CMK (cell line): ENCODE measurements at regions not wholly inside any gene's neighbourhood (a gene's known extent, or its start where the extent isn't known, plus 50 kb on each side); places are given as distances from the start of the nearest gene placed in this dataset.

Source experiments
- DNase-seq: peaks from one replicate; pipeline ENCODE4 v3.0.0-alpha.2; 2010; ENCODE audit warnings: low read depth

DNA sequence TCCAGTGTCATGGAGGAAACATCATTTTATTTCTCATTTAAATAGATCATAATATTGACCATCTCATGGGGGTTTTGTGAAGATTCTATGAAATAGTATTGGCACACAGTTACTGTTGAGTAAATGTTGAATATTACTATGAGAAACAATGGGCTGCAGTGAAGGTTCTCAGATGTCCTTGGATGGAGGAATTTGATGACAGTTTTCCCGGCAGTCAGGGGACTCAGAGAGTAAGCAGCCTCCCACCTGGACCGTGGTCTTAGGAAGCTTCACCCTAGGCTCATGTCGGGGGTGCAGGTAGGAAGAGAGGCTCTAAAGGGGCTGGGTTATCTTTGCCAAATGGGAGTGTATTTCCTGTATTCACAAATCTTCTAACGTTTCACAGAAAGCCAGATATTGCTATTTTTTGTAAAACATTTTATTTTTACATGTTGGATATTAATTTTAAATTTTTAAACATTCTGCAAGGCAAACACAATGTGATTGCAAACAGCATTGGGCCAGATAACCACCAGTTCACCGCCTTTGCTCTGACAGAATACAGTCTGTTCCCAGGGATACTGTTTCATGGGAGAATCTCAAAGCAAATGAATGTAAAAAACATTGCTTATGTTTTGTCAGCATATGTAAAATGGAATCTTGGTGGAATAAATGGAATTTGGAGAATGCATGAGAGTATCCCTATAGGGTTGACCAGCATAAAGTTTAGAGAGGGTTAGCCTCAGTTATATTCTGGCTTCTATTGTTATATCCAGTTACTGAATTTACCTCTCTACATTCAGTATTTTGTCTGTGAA, 380.8 kb upstream of the TMEM132C start:
- no peak for DNase-seq

DNA sequence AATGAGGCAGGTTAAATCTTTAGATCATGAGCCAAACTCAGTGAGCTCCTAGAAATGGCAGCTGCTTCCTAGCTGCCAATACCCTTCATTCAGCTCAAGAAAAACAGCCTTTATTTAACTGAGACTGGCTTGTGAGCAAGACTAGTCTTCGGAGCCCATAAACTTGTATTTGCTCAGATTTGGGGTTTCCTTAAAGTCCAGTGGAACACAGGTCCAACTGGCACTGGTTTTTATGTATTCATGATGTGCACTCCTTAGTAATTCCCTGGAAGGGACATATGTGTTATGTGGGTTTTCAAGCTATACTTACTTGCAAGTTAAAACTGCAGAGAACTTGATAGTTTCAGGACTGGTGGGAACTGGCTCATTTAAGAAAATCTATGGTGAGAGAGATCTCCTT, 380.1 kb upstream of the TMEM132C start:
- no peak for DNase-seq

DNA sequence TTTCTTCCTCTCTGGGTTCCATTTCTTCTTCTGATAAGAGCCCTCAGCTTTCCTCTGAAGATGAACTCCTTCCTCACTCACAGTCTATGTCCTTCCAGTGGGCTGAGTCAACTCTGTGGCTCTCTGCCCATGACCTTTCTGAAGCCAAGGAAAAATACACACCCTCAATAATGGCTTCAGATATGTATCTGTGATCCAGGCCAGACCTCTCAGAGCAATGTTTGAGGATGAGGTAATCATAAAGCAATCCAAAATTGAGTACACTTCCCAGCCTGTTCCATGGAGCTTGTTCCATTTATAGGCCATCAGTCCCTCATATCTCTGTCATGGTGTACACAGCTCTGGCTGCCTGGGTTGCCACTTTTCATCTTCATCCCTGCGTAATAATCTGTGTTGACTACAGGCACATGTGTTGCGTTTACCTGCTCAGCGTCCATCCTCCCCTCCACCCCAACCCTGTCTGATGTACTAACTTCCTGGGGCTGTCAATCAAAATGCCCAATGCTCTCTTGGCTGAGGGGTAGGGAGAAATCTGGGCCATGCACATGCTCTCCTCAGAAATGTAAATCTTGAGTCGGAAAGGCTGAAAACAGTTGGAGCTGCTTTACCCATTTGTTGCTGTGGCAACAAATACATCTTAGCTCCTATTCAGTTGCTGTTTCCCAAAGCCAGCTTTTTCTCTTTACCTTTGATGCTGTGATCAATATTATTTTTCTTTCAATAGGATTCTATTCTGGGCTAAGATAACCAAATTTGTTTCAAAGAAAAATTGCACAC, 377.8 kb upstream of the TMEM132C start:
- no peak for DNase-seq

DNA sequence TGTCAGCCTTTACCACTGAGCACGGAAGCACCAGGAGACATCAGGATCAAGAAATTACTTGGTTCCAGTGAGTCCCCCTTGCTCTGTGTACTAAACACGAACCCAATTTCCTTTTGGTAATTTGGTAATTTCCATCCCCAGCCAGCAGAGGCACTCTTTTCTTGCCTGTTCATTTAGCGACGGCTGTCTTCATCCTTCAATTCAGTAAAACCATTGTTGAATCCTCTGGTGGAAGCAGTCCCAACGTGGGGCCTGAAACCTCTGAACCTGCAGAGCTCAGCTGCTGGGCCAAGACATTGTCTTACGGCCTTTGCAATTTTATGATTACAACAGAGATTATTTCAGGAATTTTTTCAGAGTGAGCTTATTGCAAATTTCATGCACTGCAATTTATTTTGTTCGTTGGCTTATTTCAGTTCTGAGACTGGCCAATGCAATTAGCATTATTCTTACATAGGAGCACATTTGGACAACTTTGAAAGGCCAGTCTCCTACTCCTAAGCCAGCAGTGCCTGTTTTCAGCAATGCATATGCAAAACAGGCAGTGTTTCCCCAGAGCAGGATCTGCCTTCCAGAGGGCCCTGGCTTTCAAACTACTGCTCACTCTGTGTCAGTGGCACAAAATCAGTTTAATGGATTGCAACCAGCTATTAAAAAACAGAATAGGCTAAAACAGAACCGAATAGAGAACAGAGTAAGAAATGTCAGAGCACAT, 372.9 kb upstream of the TMEM132C start:
- no peak for DNase-seq

DNA sequence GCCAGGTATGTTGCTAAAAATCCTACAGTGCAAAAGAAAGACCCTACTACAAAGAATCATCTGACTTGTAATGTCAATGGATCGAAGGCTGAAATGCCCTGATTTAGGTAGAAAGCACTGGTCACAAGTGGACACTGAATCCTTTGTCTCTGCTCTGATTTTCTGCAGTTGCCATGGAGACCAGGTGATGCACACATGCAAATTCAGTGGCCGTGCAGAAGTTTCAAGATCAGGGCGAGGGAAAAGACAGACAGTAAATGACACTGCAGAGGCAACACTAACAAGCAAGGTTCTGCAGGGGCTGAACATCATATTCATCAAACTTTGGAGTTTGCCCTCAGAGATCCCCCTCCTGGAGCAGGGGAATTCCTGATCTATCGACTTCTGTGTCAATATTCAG, 370.3 kb upstream of the TMEM132C start:
- no peak for DNase-seq

DNA sequence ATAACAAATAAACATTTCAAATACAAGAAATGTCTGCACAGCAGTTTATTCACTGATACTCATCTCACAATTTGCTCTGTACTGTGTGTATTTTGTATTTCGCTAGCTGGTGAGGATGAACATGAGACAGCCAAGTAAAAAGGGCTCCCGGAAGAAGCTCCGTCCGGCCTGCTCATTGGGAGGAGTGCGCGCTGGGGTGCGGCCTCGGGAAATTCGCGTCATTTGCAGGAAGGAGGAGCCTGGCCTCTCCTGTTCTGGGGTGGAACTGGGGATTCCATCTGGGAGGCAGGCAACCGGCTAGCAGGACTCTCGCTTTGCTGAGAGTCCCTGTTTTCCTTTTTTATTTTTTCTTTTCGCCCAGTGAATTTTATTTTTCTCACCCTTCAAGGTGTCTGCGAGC, 368.4 kb upstream of the TMEM132C start:
- no peak for DNase-seq

DNA sequence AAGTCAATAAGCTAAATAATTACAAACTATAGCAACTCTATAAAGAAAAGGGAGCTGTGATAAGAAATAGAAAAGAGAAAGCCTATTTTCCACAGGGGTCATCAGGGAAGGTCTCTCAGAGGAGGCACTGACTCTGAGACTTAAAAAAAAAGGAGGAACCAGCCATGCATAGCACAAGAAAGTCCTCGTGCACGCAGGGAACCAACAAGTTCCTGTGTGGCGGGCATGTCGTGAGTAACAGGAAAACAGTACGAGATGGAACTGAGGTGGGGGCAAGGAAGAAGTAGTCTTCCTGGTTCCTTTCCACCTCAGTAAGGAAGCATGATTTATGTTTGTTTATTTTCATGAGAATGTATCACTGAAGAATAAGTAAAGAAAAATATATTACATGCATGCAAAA, 367.0 kb upstream of the TMEM132C start:
- DNase-seq: no peak

DNA sequence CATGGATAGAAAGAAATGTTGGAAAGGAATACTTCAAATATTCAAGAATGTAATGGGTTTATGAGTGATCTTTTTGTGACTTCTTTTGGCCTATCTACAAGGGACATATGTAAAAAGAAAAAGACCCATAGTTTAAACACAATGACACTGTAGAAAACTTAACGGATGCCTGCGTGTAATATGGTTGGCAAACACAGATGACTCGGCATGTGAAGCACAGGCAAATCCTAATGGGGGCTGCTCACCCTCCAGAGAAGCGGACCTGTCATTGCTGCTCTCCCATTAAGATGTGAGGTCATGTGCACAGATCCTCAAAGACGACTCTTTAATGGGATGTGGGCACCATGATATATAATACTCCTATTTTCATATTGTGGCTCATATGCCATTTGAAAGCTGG, 366.6 kb upstream of the TMEM132C start:
- DNase-seq: no peak

DNA sequence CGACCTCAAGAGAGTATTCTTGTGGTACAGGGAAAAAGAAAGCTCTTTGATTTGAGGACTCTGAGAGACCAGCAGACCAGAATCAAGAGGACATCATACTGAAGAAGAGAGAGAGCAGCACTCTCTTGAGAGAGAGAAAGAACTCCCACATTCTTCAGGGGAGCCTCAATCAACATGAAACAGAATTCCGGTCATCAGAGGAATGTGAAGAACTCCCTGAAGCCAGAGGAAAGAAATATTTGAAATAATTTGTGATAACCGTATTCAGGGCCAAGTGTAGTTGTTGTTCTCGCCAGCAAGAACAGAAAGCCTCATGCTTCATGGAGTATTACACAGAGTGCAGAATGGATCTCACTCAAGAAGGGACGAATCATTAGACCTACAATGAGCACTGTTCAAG, 363.8 kb upstream of the TMEM132C start:
- DNase-seq: no peak

DNA sequence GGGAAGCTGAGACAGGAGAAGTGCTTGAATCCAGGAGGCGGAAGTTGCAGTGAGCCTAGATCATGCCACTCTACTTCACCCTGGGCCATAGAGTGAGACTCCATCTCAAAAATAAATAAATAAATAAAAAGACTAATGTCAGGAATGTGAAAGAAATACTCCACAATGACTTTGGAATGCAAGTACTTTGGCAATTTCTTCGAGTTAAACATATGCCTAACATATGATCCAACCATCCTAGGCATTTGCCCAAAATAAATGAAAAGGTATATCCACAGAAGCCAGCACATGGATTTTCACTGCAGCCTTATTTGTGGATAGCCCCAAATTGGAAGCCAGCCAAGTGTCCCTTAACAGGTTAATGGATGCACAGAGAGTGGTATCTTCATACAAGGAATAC, 357.9 kb upstream of the TMEM132C start:
- no peak for DNase-seq

DNA sequence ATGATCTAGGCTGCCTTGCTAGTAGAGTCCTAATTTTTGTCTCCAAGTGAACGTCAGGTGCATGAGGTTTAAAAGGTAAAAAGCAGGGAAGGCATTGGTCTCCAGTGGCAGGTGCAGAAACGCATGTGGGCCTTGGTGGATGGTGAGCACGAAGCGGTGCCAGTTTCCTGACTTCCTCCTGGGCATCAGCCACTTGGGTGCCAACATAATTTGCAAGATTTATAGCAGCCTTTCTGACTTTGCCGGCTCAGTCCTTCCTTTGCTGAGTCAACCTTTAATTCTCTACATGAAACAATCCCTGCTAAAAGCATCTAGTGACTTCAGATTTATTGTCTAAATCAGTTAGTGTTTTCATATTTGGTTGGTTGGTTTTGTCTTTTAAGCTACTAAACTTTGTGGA, 355.7 kb upstream of the TMEM132C start:
- DNase-seq: no peak

DNA sequence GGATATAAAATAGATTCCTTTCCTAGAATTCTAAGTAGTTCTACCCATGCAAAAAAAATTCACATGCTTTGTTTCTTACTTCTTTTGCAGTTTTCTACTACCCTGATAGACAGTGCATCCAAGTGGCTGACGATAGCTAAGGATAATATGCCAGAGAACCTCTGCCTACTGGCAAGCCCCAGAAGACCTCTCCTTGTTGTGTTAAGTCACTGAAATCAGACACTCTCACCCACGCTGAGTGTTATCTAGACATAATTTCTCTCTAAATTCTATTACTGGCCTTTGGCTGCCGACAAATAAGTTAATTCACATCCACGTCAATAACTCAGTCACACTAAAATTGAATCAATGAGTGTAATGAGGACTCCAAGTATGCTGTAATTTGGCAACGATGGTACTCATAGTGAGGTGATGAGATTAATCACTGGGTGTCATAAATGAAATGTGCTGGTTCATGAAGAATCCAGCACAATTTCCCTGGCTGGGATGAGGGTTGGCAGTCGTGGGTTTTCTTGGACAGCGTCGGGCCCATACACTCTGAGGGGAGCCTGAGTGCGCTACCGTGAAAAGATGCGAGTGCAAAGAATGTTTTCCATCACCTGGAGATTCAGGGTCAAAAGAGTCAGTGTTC, 354.8 kb upstream of the TMEM132C start:
- no peak for DNase-seq

DNA sequence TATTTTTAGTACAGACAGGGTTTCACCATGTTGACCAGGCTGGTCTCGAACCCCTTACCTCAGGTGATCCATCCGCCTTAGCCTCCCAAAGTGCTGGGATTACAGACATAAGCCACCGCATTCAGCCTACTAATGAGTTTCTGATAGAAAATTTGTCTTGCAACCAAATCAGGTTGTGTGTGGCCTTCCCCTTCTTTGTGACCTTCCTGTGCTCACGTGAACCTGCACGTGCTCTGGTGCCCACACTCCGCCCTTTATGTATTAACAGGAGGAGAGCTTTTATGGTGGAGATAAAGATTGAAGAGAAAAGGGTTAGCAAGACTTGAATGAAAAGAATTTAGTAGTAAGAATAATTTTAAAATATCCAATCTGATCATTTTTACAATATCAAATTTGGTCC, 343.5 kb upstream of the TMEM132C start:
- no peak for DNase-seq

DNA sequence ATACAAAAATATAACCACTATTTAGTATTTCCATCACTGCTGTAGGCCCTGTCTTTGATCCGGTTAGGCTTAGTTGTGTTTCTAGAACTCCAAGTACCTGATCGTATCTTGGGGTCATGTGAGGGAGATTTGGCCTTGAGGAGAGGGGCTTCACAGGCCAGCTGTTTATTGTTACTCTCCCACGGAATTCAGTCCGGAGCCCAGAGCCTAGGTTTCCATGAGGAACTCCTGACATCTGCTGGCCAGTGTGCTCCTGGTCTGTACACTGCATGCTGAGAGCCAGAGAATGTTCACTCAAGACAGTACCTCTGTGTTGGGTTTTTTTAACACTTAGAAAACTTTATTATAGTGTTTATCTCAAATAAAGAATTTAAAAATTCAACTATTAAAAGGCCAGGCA, 341.0 kb upstream of the TMEM132C start:
- DNase-seq: no peak

DNA sequence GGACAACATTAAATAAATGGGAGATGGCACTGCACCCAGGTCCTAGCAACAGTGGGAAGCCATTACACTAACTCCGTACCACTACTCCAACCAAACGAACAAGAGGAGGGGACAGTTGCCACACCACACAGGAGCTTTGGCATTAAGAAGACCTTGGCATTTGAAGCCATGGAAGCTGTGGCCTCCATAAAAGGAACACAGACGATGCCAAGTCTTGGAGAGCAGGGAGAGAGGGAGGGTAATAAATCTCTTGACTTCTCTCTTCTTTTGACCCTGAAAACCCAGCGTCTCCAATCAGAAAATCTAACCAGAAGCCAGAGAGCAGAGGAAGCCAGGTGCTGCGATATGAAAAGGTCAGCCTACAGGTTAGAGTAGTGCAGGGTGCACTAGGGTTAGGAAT, 338.8 kb upstream of the TMEM132C start:
- no peak for DNase-seq

DNA sequence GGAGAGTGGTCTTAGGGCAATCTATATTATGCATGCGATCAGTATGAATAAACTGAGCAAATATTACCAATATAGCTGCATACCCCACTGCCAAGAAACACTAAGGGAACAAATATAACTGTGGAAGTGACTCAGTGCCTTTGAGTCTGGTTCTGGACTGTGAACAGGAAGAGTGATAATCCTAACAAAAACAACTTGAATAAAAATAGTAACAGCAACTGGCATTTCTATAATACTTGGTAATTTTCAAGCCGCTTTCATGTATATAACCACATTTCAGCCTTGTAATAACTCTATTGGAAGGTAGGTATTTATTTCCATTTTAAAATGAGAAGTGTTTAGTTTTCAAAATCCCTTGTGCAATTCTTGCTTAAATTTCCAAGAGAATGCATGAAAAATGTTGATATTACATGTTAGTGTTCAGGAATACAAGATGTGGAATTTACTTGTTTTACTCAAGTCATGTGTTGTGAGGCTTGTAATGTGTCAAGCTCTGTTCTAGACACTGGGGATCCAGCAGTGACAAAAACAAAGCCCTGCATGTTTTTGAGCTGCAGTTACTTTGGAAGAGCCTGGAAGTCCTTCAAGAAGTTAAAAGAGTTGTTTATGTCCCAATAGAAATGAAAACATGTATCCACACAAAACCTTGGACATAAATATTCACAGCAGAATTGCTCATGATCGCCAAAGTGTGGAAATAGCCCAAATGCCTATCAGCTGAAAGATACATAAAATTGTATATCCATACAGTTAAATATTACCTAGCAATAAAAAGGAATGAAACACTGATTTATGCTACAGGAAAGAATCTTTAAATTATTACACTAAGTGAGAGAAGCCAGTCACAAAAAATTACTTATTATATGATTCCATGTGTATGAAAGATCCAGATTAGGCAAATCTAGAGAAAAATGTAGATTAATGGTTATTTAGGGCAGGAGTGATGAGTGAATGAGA, 338.1 kb upstream of the TMEM132C start:
- no peak for DNase-seq

DNA sequence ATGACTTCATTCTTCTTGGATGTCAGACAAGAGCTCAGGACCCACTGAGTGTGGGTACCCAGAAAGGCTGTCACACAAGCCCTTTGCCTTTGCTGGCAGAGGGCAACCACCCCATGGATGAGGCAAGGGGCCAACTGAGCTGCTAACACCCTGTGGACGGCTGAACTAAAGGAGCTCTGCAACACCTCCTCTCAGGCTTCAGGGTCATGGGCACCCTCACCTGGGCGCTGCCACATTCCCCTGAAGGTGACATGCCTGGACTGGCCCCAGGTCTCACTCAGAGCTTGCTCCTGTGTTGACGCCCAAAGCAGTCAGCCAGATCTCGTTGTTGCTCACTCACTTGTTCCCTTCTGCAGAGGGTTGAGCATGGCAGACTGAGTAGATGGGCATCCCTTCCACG, 336.8 kb upstream of the TMEM132C start:
- no peak for DNase-seq

DNA sequence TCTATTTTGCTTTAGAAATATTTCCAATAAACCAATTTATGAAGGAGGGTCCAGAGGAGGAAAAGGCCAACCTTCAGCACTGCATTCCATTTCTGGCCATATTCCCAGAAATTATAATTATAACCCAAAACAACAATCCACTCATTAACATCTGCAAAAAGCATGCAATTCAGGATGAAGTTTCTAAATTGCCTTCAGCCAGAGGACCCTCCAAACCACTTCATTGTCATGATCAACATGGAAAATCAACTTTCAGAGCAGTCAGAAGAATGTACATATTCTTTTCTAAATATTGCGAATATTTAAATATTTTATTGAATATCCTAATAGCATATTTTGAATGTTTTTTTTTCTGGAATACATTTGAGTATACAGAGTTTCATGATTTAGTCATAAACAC, 332.6 kb upstream of the TMEM132C start:
- no peak for DNase-seq

DNA sequence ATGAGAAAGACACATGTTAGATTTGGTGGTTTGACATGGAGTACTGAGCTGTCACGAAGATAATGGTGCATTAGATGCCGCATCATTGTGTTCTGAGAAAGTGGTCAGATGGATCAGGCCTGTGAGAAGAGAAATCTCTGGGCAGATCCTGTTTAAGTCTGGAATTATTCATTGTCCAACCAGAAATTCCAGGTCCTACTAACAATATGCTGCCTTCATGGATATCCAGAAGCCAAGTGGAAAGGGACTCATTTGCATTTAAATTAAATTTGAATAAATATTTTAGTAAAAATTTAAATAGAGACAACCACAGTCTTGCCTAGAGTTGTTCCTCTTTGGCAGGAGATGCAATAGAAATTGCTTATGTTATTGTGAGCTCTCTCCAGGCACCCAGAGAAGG, 330.5 kb upstream of the TMEM132C start:
- DNase-seq: no peak

DNA sequence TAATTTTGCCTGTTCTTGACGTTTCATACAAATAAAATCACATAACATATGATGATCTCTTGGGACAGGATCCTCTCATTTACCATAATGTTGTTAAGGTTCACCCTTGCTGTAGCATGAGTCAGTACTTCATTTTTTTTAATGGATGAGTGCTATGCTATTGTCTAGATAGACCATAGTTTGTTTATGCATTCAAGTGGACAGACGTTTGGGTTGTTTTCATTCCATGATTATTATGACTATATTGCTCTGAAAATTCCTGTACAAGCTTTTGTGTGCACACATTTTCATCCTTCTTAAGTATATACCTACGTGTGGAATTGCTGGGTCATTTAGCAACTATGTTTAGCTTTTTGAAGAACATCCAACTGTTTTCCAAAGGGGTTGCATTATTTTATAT, 325.6 kb upstream of the TMEM132C start:
- DNase-seq: no peak

DNA sequence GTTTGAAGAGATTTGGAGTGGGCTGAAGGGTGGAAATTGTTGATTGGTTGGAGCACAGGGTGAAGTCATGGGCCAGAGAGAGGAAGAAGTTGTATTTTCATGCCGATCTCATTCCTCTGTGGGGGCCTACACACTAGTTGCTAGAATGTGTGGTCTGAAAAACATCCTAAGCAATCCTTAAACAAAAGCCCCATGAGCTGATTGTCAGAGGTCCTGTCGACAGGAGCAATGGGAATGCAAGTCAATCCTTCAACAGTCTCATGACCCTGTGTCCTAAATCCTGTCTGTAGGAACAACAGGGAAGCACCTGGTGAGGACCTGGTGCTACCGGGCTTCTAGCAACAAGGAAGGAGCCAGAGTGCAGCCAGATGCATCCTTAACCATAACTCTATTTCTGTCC, 324.0 kb upstream of the TMEM132C start:
- DNase-seq: no peak
